Peyer's patch (tissue), 4 donors: ENCODE measurements at regions not wholly inside any gene's neighbourhood (a gene's known extent, or its start where the extent isn't known, plus 50 kb on each side); places are given as distances from the start of the nearest gene placed in this dataset.

ENCODE experiments used
- CTCF ChIP-seq, 6 experiments: fragments of 450-650 bp in 4 of 6; fragments of 200-600 bp in 2 of 6; sonication (generic) in 1 of 6; IDR thresholded peaks; one replicate each; pipeline ENCODE4 v1.5.1; 2017 to 2019; ENCODE audit warnings: antibody characterized with exemption in 6 of 6, mild to moderate bottlenecking in 3 of 6, moderate library complexity in 1 of 6
- POLR2A ChIP-seq, 2 donors: fragments of 450-650 bp; IDR thresholded peaks; one replicate each; pipeline ENCODE4 v1.5.1; 2017; ENCODE audit warnings: antibody characterized with exemption in 2 of 2, mild to moderate bottlenecking in 2 of 2, moderate library complexity in 2 of 2

GRCh38 chr10:121690152-121690848 is 92.1 kb upstream of the FGFR2 start:
- no peak for TF ChIP-seq POLR2A (IDR thresholded peaks at IDR 0.05)
- TF ChIP-seq CTCF (IDR thresholded peaks at IDR 0.05), result no peak
